SK-N-SH (cell line): ENCODE measurements at regions not wholly inside any gene's neighbourhood (a gene's known extent, or its start where the extent isn't known, plus 50 kb on each side); places are given as distances from the start of the nearest gene placed in this dataset.

Source experiments
- CTCF ChIA-PET: fragments of 300-600, 350-600 bp; formaldehyde crosslinking; extraction: SDS; loops from one replicate; lab custom pipeline; 2021; lab: Yijun Ruan, JAX
- POLR2A ChIA-PET: fragments of 350-600 bp; sonication (Branson Sonifier 250); formaldehyde crosslinking; extraction: SDS; loops from one replicate; lab custom pipeline; 2020; ENCODE audit warnings: antibody characterized with exemption, inconsistent platforms; lab: Yijun Ruan, JAX
- DNase-seq: peaks from one replicate; pipeline ENCODE4 v3.0.0; 2012
- H2AFZ ChIP-seq: fragments of 200-600 bp; sonication (generic); 2 replicates; pipeline ENCODE4 v1.8.1; 2016; ENCODE audit warnings: antibody characterized with exemption, mild to moderate bottlenecking, low read depth
- H3F3A ChIP-seq: fragments of 200-600 bp; sonication (generic); replicated peaks from 2 replicates; pipeline ENCODE3; 2016; ENCODE audit warnings: antibody characterized with exemption, mild to moderate bottlenecking; ENCODE audit not compliant: insufficient read depth
- H3K27ac ChIP-seq, 2 experiments: fragments of 200-500 bp in 1 of 2; fragments of 200-600 bp in 1 of 2; sonication (Bioruptor generic) in 1 of 2; sonication (generic), shearing (Covaris generic) in 1 of 2; 2 replicates each; pipeline versions ENCODE4 v1.5.1 to v1.6.1; 2014 to 2016; ENCODE audit warnings: low read depth in 2 of 2, inconsistent platforms in 1 of 2, low read length in 1 of 2, mild to moderate bottlenecking in 1 of 2, mixed read lengths in 1 of 2
- H3K27me3 ChIP-seq: fragments of 200-600 bp; sonication (generic), shearing (Covaris generic); 2 replicates; pipeline ENCODE4 v1.6.1; 2016; ENCODE audit warnings: mixed run types; ENCODE audit not compliant: insufficient read depth
- H3K36me3 ChIP-seq, 2 experiments: fragments of 200-500 bp in 1 of 2; fragments of 200-600 bp in 1 of 2; sonication (Bioruptor generic) in 1 of 2; sonication (generic) in 1 of 2; replicated peaks in 1 of 2; 2 replicates each; pipeline versions ENCODE3 to v1.5.1; 2014 to 2016; ENCODE audit warnings: low read length in 1 of 2, mild to moderate bottlenecking in 1 of 2; ENCODE audit not compliant: insufficient read depth in 2 of 2, control insufficient read depth in 1 of 2
- H3K4me1 ChIP-seq, 2 experiments: fragments of 200-500 bp in 1 of 2; fragments of 200-600 bp in 1 of 2; sonication (Bioruptor generic) in 1 of 2; sonication (generic), shearing (Covaris generic) in 1 of 2; 2 replicates each; pipeline versions ENCODE4 v1.5.1 to v1.6.1; 2014 to 2016; ENCODE audit warnings: low read depth in 1 of 2, low read length in 1 of 2, mixed run types in 1 of 2; ENCODE audit not compliant: insufficient read depth in 2 of 2, control insufficient read depth in 1 of 2
- H3K4me2 ChIP-seq: fragments of 200-600 bp; sonication (generic), shearing (Covaris generic); 2 replicates; pipeline ENCODE4 v1.6.1; 2017; ENCODE audit warnings: mixed run types
- H3K4me3 ChIP-seq, 2 experiments: fragments of 200-500 bp in 1 of 2; fragments of 200-600 bp in 1 of 2; sonication (Bioruptor generic) in 1 of 2; sonication (generic), shearing (Covaris generic) in 1 of 2; 2 replicates each; pipeline versions ENCODE4 v1.5.1 to v1.8.1; 2014 to 2016; ENCODE audit warnings: low read depth in 2 of 2, inconsistent platforms in 1 of 2, low read length in 1 of 2, mild to moderate bottlenecking in 1 of 2, mixed read lengths in 1 of 2, moderate library complexity in 1 of 2
- H3K79me2 ChIP-seq: fragments of 200-600 bp; sonication (generic); 2 replicates; pipeline ENCODE4 v1.8.1; 2017; ENCODE audit warnings: mild to moderate bottlenecking; ENCODE audit not compliant: insufficient read depth
- H3K9ac ChIP-seq: fragments of 200-600 bp; sonication (generic); 2 replicates; pipeline ENCODE4 v1.6.1; 2017; ENCODE audit warnings: mixed run types
- H3K9me2 ChIP-seq: fragments of 200-600 bp; sonication (generic); 2 replicates; pipeline ENCODE4 v1.6.1; 2017; ENCODE audit warnings: mixed run types
- H3K9me3 ChIP-seq: fragments of 200-600 bp; sonication (generic); 2 replicates; pipeline ENCODE4 v1.6.1; 2017; ENCODE audit warnings: mixed run types, mild to moderate bottlenecking, moderate library complexity
- H4K20me1 ChIP-seq: fragments of 200-600 bp; sonication (generic); 2 replicates; pipeline ENCODE4 v1.6.1; 2017; ENCODE audit warnings: mild to moderate bottlenecking, mixed run types; ENCODE audit not compliant: insufficient read depth
- CHD2 ChIP-seq: fragments of 150-350 bp; IDR thresholded peaks from 2 replicates; pipeline ENCODE4 v1.6.1; 2018; ENCODE audit warnings: low read length; ENCODE audit not compliant: partially characterized antibody
- ELF1 ChIP-seq: IDR thresholded peaks from 2 replicates; pipeline ENCODE4 v1.4.0; 2012
- EZH2phosphoT487 ChIP-seq: fragments of 200-600 bp; sonication (generic); IDR thresholded peaks from 2 replicates; pipeline ENCODE4 v1.6.1; 2017; ENCODE audit warnings: low read depth, mixed run types, mild to moderate bottlenecking, antibody characterized with exemption, moderate library complexity, borderline replicate concordance
- FOSL2 ChIP-seq: IDR thresholded peaks from 2 replicates; pipeline ENCODE4 v1.4.0; 2012; ENCODE audit warnings: low read depth, mild to moderate bottlenecking, moderate library complexity, borderline replicate concordance
- GABPA ChIP-seq: IDR thresholded peaks from 2 replicates; pipeline ENCODE4 v1.4.0; 2012; ENCODE audit warnings: low read depth, mild to moderate bottlenecking
- JUND ChIP-seq: IDR thresholded peaks from 2 replicates; pipeline ENCODE4 v1.4.0; 2012
- MEF2A ChIP-seq: IDR thresholded peaks from 2 replicates; pipeline ENCODE4 v1.4.0; 2012; ENCODE audit warnings: low read depth, borderline replicate concordance
- NFIC ChIP-seq: IDR thresholded peaks from 2 replicates; pipeline ENCODE4 v1.4.0; 2012; ENCODE audit warnings: borderline replicate concordance
- NRF1 ChIP-seq: IDR thresholded peaks from 2 replicates; pipeline ENCODE4 v1.6.1; 2012; ENCODE audit warnings: low read depth, mild to moderate bottlenecking, low read length
- RAD21 ChIP-seq: IDR thresholded peaks from 2 replicates; pipeline ENCODE4 v1.6.1; 2012; ENCODE audit warnings: mild to moderate bottlenecking, low read length
- REST ChIP-seq: IDR thresholded peaks from 2 replicates; pipeline ENCODE4 v1.6.1; 2012; ENCODE audit warnings: mild to moderate bottlenecking, low read depth, low read length, moderate library complexity
- SMC3 ChIP-seq: IDR thresholded peaks from 2 replicates; pipeline ENCODE4 v1.6.1; 2012; ENCODE audit warnings: low read depth, low read length, improper control_type of control experiment
- TCF12 ChIP-seq: IDR thresholded peaks from 2 replicates; pipeline ENCODE4 v1.4.0; 2012
- TEAD4 ChIP-seq: IDR thresholded peaks from 2 replicates; pipeline ENCODE4 v1.4.0; 2012; ENCODE audit warnings: mild to moderate bottlenecking, borderline replicate concordance; ENCODE audit not compliant: insufficient read depth
- YY1 ChIP-seq: IDR thresholded peaks from 2 replicates; pipeline ENCODE4 v1.4.0; 2012; ENCODE audit warnings: low read depth, mild to moderate bottlenecking
- WGBS: methylation state at CpG from one replicate; pipeline ENCODE4 v1.1.6; 2017; ENCODE audit warnings: low lambda C conversion rate; 5-methylcytosine and 5-hydroxymethylcytosine counted together
- TF ChIP-seq, protein P1 (sequence below): fragments of 150-350 bp; IDR thresholded peaks from 2 replicates; pipeline ENCODE4 v1.6.1; 2016; ENCODE audit warnings: mild to moderate bottlenecking, low read depth, low read length
- TF ChIP-seq, protein P2 (sequence below): IDR thresholded peaks from 2 replicates; pipeline ENCODE4 v1.4.0; 2012; ENCODE audit warnings: low read depth, borderline replicate concordance
- TF ChIP-seq, protein P3 (sequence below): fragments of 150-350 bp; IDR thresholded peaks from 2 replicates; pipeline ENCODE4 v1.6.1; 2017; ENCODE audit warnings: antibody characterized with exemption, low read length, low read depth, borderline replicate concordance
- TF ChIP-seq, protein P4 (sequence below): fragments of 200-600 bp; sonication (generic); IDR thresholded peaks from 2 replicates; pipeline ENCODE4 v1.6.1; 2017; ENCODE audit warnings: antibody characterized with exemption, mild to moderate bottlenecking, moderate library complexity

- TF ChIP-seq, protein P1, sequence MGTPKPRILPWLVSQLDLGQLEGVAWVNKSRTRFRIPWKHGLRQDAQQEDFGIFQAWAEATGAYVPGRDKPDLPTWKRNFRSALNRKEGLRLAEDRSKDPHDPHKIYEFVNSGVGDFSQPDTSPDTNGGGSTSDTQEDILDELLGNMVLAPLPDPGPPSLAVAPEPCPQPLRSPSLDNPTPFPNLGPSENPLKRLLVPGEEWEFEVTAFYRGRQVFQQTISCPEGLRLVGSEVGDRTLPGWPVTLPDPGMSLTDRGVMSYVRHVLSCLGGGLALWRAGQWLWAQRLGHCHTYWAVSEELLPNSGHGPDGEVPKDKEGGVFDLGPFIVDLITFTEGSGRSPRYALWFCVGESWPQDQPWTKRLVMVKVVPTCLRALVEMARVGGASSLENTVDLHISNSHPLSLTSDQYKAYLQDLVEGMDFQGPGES, result no peak
- TF ChIP-seq ELF1 (no peak), SMC3 (no peak), CHD2 (no peak), FOSL2 (no peak), RAD21 (no peak), REST (no peak), EZH2phosphoT487 (no peak), TCF12 (no peak), YY1 (no peak), MEF2A (no peak), NFIC (no peak), JUND (no peak), TEAD4 (no peak), NRF1 (no peak), GABPA (no peak)
- TF ChIP-seq, protein P2, sequence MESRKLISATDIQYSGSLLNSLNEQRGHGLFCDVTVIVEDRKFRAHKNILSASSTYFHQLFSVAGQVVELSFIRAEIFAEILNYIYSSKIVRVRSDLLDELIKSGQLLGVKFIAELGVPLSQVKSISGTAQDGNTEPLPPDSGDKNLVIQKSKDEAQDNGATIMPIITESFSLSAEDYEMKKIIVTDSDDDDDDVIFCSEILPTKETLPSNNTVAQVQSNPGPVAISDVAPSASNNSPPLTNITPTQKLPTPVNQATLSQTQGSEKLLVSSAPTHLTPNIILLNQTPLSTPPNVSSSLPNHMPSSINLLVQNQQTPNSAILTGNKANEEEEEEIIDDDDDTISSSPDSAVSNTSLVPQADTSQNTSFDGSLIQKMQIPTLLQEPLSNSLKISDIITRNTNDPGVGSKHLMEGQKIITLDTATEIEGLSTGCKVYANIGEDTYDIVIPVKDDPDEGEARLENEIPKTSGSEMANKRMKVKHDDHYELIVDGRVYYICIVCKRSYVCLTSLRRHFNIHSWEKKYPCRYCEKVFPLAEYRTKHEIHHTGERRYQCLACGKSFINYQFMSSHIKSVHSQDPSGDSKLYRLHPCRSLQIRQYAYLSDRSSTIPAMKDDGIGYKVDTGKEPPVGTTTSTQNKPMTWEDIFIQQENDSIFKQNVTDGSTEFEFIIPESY, result no peak
- TF ChIP-seq, protein P3, sequence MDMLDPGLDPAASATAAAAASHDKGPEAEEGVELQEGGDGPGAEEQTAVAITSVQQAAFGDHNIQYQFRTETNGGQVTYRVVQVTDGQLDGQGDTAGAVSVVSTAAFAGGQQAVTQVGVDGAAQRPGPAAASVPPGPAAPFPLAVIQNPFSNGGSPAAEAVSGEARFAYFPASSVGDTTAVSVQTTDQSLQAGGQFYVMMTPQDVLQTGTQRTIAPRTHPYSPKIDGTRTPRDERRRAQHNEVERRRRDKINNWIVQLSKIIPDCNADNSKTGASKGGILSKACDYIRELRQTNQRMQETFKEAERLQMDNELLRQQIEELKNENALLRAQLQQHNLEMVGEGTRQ, result no peak
- TF ChIP-seq, protein P4, sequence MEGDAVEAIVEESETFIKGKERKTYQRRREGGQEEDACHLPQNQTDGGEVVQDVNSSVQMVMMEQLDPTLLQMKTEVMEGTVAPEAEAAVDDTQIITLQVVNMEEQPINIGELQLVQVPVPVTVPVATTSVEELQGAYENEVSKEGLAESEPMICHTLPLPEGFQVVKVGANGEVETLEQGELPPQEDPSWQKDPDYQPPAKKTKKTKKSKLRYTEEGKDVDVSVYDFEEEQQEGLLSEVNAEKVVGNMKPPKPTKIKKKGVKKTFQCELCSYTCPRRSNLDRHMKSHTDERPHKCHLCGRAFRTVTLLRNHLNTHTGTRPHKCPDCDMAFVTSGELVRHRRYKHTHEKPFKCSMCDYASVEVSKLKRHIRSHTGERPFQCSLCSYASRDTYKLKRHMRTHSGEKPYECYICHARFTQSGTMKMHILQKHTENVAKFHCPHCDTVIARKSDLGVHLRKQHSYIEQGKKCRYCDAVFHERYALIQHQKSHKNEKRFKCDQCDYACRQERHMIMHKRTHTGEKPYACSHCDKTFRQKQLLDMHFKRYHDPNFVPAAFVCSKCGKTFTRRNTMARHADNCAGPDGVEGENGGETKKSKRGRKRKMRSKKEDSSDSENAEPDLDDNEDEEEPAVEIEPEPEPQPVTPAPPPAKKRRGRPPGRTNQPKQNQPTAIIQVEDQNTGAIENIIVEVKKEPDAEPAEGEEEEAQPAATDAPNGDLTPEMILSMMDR, result no peak
- H2AFZ ChIP-seq, result no peak overlapping the region
- H3K4me2 ChIP-seq, result no peak overlapping the region
- WGBS, result 46% methylated on average over 3 of the region's 3 CpGs
- no peaks in the 10 kb centered on the region for H3F3A ChIP-seq
- no peaks in the 10 kb centered on the region for H3K27me3 ChIP-seq
- peaks cover 0 to under 1% of the 10 kb centered on the region in 2 experiments; a peak in 1 of 4 replicates for H3K4me1 ChIP-seq
- POLR2A ChIA-PET, result no interaction called here
- CTCF ChIA-PET, result interaction anchor here (1.0 kb wide), 1 partner anchor 41 kb away, joined by 3 read pairs; no protein-coding TSS in a partner anchor
- H3K9ac ChIP-seq, result no peak overlapping the region
- no peak overlapping the region for H3K27ac ChIP-seq
- H3K4me3 ChIP-seq, result no peak overlapping the region
- no peaks in the 10 kb centered on the region for H3K9me2 ChIP-seq
- no peaks in the 10 kb centered on the region for H4K20me1 ChIP-seq
- no peak for DNase-seq
- H3K79me2 ChIP-seq, result no peaks in the 10 kb centered on the region
- no peaks in the 10 kb centered on the region for H3K36me3 ChIP-seq
- no peaks in the 10 kb centered on the region for H3K9me3 ChIP-seq
These were observed 1115.3 kb downstream of the SORCS3 start for GRCh38 chr10:105756386-105756785.
